GM23248 (cell line): ENCODE measurements at regions not wholly inside any gene's neighbourhood (a gene's known extent, or its start where the extent isn't known, plus 50 kb on each side); places are given as distances from the start of the nearest gene placed in this dataset.

Source experiments
- EZH2 ChIP-seq: fragments of 200-600 bp; sonication (generic); IDR thresholded peaks from 2 replicates; pipeline ENCODE4 v1.6.1; 2018; ENCODE audit warnings: antibody characterized with exemption, mild to moderate bottlenecking; ENCODE audit not compliant: insufficient read depth, poor library complexity, severe bottlenecking
- EZH2phosphoT487 ChIP-seq: fragments of 200-600 bp; sonication (generic); IDR thresholded peaks from 2 replicates; pipeline ENCODE4 v1.6.1; 2018; ENCODE audit warnings: antibody characterized with exemption, moderate library complexity, mild to moderate bottlenecking, low read depth; ENCODE audit not compliant: insufficient read depth

GRCh38 chr5:133890776-133891280 is 77.6 kb downstream of the C5orf15 start:
- TF ChIP-seq EZH2 (no peak), EZH2phosphoT487 (no peak)
